Loucy (cell line): ENCODE measurements at regions not wholly inside any gene's neighbourhood (a gene's known extent, or its start where the extent isn't known, plus 50 kb on each side); places are given as distances from the start of the nearest gene placed in this dataset.
"Not testable (repeated sequence)": the region's sequence is repeated elsewhere in the genome, so short reads cannot be mapped to it uniquely, and the experiment has no call there.

Experiments
- H2AFZ ChIP-seq: fragments of 200-600 bp; sonication (generic); 2 replicates; pipeline ENCODE4 v1.6.0; 2016; ENCODE audit warnings: antibody characterized with exemption, mild to moderate bottlenecking, low read length, moderate library complexity
- H3F3A ChIP-seq: fragments of 200-600 bp; 2 replicates; pipeline ENCODE4 v1.6.0; 2016; ENCODE audit warnings: antibody characterized with exemption, low read depth, mild to moderate bottlenecking
- H3K27me3 ChIP-seq: fragments of 200-600 bp; sonication (generic); 2 replicates; pipeline ENCODE4 v1.6.1; 2014; ENCODE audit warnings: low read length, mild to moderate bottlenecking; ENCODE audit not compliant: insufficient read depth, poor library complexity, severe bottlenecking
- H3K36me3 ChIP-seq: fragments of 200-600 bp; sonication (generic); 2 replicates; pipeline ENCODE4 v1.6.1; 2016; ENCODE audit warnings: low read length; ENCODE audit not compliant: insufficient read depth
- H3K4me1 ChIP-seq: fragments of 200-600 bp; sonication (generic); 2 replicates; pipeline ENCODE4 v1.5.1; 2014; ENCODE audit warnings: low read length, mild to moderate bottlenecking; ENCODE audit not compliant: insufficient read depth, poor library complexity, severe bottlenecking
- H3K4me2 ChIP-seq: fragments of 200-600 bp; sonication (generic); 2 replicates; pipeline ENCODE4 v1.6.0; 2014; ENCODE audit warnings: antibody characterized with exemption, low read length, low read depth, mild to moderate bottlenecking; ENCODE audit not compliant: poor library complexity, severe bottlenecking
- H3K4me3 ChIP-seq: fragments of 200-600 bp; sonication (generic); 2 replicates; pipeline ENCODE4 v1.5.1; 2014; ENCODE audit warnings: low read length, mild to moderate bottlenecking, mixed read lengths; ENCODE audit not compliant: poor library complexity, severe bottlenecking
- H3K79me2 ChIP-seq: fragments of 200-600 bp; sonication (generic); 2 replicates; pipeline ENCODE4 v1.6.1; 2014; ENCODE audit warnings: low read length; ENCODE audit not compliant: insufficient read depth
- H3K9ac ChIP-seq: fragments of 200-600 bp; sonication (generic); 2 replicates; pipeline ENCODE4 v1.6.0; 2014; ENCODE audit warnings: mild to moderate bottlenecking, low read depth, low read length, moderate library complexity; ENCODE audit not compliant: poor library complexity, severe bottlenecking
- H3K9me2 ChIP-seq: fragments of 200-600 bp; sonication (generic); replicated peaks from 2 replicates; pipeline ENCODE4 v1.6.1; 2016; ENCODE audit warnings: low read depth, low read length, mixed read lengths
- H3K9me3 ChIP-seq: fragments of 200-600 bp; sonication (generic); 2 replicates; pipeline ENCODE4 v1.6.1; 2014; ENCODE audit warnings: mild to moderate bottlenecking, antibody characterized with exemption, low read length, low read depth; ENCODE audit not compliant: insufficient read depth
- H4K20me1 ChIP-seq: fragments of 200-600 bp; sonication (generic); 2 replicates; pipeline ENCODE4 v1.6.0; 2014; ENCODE audit warnings: antibody characterized with exemption, low read length, mild to moderate bottlenecking; ENCODE audit not compliant: insufficient read depth, poor library complexity, severe bottlenecking
- EZH2phosphoT487 ChIP-seq: fragments of 200-600 bp; IDR thresholded peaks from 2 replicates; pipeline ENCODE4 v1.6.1; 2018; ENCODE audit warnings: antibody characterized with exemption, mild to moderate bottlenecking, moderate library complexity, borderline replicate concordance
- TF ChIP-seq, protein P1 (sequence below): fragments of 200-600 bp; sonication (generic); conservative IDR thresholded peaks from 2 replicates; pipeline ENCODE4 v1.5.1; 2014; ENCODE audit warnings: mild to moderate bottlenecking, antibody characterized with exemption, low read length

DNA sequence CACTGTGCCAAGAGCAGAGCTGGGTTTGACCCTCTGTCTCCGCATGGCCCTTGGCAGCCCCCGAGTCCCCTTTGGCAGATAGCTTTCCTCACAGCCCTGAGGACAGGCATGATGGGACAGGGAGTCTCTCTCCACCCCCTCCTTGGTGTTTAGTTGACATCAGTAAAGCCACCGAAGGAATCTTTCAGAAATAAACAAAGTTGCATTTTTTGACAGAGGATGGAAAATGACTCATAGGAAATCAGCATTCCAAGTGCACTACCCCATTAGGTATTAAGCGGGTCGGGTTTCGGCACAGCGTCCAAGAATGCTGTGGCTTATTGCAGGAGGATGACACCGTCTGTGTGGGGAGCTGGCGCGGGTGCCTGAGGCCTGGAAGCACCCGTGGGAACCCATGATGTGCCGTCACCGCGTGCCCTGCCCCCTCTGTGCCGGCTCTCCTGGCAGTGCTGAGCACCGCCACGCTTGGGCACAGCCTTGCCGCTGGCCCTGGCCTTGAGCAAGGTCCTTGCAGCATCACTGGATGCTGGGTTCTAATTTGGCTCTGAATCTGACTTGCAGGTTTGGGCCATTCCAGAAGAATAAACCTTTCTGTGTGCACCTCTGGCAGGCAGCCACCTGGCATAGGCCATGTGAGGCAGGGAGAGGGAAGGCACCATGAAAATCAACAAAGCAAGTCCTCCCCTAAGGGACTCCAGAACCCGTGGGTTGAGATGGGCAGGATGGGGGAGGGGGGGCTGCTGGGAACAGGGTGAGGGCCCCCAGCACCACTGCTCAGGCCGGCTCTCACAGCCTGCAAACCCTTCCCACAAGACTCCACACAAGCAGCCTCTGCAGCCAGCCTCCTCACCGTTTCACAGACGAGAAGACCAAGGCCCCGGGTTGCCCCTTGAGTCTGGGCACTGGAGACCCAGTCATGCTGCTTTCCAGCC lies 50.5 kb upstream of the ZNF469 start:
- TF ChIP-seq, protein P1, sequence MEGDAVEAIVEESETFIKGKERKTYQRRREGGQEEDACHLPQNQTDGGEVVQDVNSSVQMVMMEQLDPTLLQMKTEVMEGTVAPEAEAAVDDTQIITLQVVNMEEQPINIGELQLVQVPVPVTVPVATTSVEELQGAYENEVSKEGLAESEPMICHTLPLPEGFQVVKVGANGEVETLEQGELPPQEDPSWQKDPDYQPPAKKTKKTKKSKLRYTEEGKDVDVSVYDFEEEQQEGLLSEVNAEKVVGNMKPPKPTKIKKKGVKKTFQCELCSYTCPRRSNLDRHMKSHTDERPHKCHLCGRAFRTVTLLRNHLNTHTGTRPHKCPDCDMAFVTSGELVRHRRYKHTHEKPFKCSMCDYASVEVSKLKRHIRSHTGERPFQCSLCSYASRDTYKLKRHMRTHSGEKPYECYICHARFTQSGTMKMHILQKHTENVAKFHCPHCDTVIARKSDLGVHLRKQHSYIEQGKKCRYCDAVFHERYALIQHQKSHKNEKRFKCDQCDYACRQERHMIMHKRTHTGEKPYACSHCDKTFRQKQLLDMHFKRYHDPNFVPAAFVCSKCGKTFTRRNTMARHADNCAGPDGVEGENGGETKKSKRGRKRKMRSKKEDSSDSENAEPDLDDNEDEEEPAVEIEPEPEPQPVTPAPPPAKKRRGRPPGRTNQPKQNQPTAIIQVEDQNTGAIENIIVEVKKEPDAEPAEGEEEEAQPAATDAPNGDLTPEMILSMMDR: no peak
- no peak for TF ChIP-seq EZH2phosphoT487
- Histone ChIP-seq H4K20me1 (no peaks in the 10 kb centered on the region), H3F3A (no peaks in the 10 kb centered on the region), H3K36me3 (no peaks in the 10 kb centered on the region), H3K9ac (no peak overlapping the region), H3K4me2 (no peak overlapping the region), H2AFZ (no peak overlapping the region), H3K79me2 (no peaks in the 10 kb centered on the region), H3K9me2 (no peaks in the 10 kb centered on the region), H3K27me3 (no peaks in the 10 kb centered on the region), H3K9me3 (no peaks in the 10 kb centered on the region), H3K4me3 (no peak overlapping the region), H3K4me1 (no peaks in the 10 kb centered on the region)

DNA sequence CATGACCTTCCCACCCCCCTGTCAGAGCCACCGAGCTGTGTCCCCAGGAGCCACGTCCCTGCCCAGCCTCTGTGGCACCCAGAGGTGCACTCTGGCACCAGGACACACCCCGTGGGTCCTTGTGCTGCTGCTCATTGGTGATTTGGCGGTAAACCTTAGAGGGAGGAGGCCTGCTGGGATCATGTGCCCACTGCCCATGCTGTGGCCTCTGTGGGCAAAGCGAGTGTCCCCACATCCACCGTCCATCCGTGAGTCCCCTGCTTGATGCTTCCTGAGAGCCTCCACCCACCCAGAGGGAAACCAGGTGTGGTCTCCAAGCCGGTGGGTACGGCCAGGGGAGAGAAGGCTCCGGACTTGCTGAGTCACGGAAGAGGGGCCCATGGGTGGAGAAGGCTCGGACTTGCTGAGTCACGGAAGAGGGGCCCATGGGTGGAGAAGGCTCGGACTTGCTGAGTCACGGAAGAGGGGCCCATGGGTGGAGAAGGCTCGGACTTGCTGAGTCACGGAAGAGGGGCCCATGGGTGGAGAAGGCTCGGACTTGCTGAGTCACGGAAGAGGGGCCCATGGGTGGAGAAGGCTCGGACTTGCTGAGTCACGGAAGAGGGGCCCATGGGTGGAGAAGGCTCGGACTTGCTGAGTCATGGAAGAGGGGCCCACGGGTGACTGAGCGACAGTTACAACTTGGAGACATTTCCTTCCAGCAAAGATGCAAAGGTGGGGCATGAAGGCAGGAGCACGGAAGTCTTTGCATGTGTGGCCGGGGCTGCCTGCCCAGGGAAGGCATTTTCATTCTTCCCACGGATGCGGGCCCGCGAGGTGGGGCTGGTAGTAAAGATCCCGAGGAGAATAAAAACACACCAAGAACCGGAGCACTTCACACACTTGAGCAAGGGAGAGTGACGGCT lies 49.6 kb upstream of the ZNF469 start:
- not testable (repeated sequence) for H3F3A ChIP-seq, H4K20me1 ChIP-seq, H3K9me2 ChIP-seq, H3K27me3 ChIP-seq, H3K4me1 ChIP-seq, H3K9me3 ChIP-seq, H3K4me2 ChIP-seq, H3K79me2 ChIP-seq, H2AFZ ChIP-seq, H3K4me3 ChIP-seq, H3K36me3 ChIP-seq, H3K9ac ChIP-seq
